ENCODE measurements at regions not wholly inside any gene's neighbourhood (a gene's known extent, or its start where the extent isn't known, plus 50 kb on each side); places are given as distances from the start of the nearest gene placed in this dataset.
"Not testable (repeated sequence)": the region's sequence is repeated elsewhere in the genome, so short reads cannot be mapped to it uniquely, and the experiment has no call there.

- no peak for DNase-seq
Observed at GRCh38 chr3:5563537-5564277, 376.2 kb downstream of the EDEM1 start.

GRCh38 chr3:5564278-5564666, 376.8 kb downstream of the EDEM1 start:
- DNase-seq: no peak

GRCh38 chr3:5565026-5565425, 377.5 kb downstream of the EDEM1 start:
- DNase-seq: no peak

GRCh38 chr3:5567113-5567512, 379.6 kb downstream of the EDEM1 start:
- DNase-seq: no peak

- DNase-seq: no peak
Observed at GRCh38 chr3:5568451-5568850, 380.9 kb downstream of the EDEM1 start.

GRCh38 chr3:5569152-5569551, 381.6 kb downstream of the EDEM1 start:
- DNase-seq: no peak

GRCh38 chr3:5572168-5572567, 384.7 kb downstream of the EDEM1 start:
- no peak for DNase-seq

GRCh38 chr3:5576277-5577011, 388.9 kb downstream of the EDEM1 start:
- no peak for DNase-seq

GRCh38 chr3:5579139-5579602, 391.7 kb downstream of the EDEM1 start:
- DNase-seq: no peak

GRCh38 chr3:5579946-5580345, 392.4 kb downstream of the EDEM1 start:
- DNase-seq: no peak

- no peak for DNase-seq
Observed at GRCh38 chr3:5580826-5581225, 393.3 kb downstream of the EDEM1 start.

- DNase-seq: no peak
Observed at GRCh38 chr3:5581743-5582142, 394.2 kb downstream of the EDEM1 start.

- DNase-seq: no peak
Observed at GRCh38 chr3:5583920-5584319, 396.4 kb downstream of the EDEM1 start.

- no peak for DNase-seq
Observed at GRCh38 chr3:5585085-5585484, 397.6 kb downstream of the EDEM1 start.

GRCh38 chr3:5606884-5607472, 419.5 kb downstream of the EDEM1 start:
- DNase-seq: no peak

GRCh38 chr3:5607581-5607980, 420.1 kb downstream of the EDEM1 start:
- no peak for DNase-seq

- not testable (repeated sequence) for DNase-seq
Observed at GRCh38 chr3:5608971-5609370, 421.5 kb downstream of the EDEM1 start.

GRCh38 chr3:5613599-5613998, 426.1 kb downstream of the EDEM1 start:
- no peak for DNase-seq

- DNase-seq: no peak
Observed at GRCh38 chr3:5616873-5617272, 429.4 kb downstream of the EDEM1 start.

- DNase-seq: no peak
Observed at GRCh38 chr3:5618170-5618569, 430.7 kb downstream of the EDEM1 start.

GRCh38 chr3:5630406-5630805, 442.9 kb downstream of the EDEM1 start:
- DNase-seq: no peak

GRCh38 chr3:5633960-5634359, 446.5 kb downstream of the EDEM1 start:
- DNase-seq: no peak

GRCh38 chr3:5634411-5634810, 446.9 kb downstream of the EDEM1 start:
- DNase-seq: no peak

GRCh38 chr3:5635746-5636145, 448.2 kb downstream of the EDEM1 start:
- no peak for DNase-seq
